ENCODE measurements at regions not wholly inside any gene's neighbourhood (a gene's known extent, or its start where the extent isn't known, plus 50 kb on each side); places are given as distances from the start of the nearest gene placed in this dataset.
"Not testable (repeated sequence)": the region's sequence is repeated elsewhere in the genome, so short reads cannot be mapped to it uniquely, and the experiment has no call there.

DNA sequence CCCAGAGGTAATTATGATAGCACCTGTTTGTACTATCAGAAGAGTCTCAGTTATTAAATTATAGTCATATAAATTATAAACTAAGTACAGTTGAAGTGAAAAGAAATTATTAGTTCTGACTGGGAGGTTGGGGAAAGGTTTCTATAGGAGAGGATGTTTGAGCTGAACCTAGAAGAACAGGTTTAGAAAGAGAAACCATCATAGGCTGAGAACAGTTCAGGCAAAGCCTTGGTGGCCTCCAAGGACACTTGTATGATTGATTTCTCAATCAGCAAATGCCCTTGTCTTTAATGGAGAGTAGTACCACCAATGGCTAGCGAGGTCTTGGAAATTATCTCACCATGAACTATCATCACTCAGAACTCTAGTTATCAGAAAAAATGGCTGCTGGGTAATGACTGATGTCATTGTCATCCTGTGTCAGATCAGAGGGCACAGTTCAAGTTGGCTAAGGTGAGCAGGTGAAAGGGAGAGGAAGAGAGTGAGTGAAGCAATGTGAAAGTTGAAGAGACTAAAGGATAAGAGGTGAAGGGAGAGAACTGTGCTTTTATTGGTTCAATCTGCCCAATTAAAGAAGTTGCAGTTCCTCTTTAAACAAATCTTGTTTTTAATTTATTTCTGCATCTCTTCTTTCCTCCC is 105.8 kb upstream of the NBPF8 start:
- not testable (repeated sequence) for TF ChIP-seq EZH2 (IDR thresholded peaks at IDR 0.05; ENCODE audit: borderline replicate concordance, low read depth, low read length, severe bottlenecking)
- TF ChIP-seq, protein P1, sequence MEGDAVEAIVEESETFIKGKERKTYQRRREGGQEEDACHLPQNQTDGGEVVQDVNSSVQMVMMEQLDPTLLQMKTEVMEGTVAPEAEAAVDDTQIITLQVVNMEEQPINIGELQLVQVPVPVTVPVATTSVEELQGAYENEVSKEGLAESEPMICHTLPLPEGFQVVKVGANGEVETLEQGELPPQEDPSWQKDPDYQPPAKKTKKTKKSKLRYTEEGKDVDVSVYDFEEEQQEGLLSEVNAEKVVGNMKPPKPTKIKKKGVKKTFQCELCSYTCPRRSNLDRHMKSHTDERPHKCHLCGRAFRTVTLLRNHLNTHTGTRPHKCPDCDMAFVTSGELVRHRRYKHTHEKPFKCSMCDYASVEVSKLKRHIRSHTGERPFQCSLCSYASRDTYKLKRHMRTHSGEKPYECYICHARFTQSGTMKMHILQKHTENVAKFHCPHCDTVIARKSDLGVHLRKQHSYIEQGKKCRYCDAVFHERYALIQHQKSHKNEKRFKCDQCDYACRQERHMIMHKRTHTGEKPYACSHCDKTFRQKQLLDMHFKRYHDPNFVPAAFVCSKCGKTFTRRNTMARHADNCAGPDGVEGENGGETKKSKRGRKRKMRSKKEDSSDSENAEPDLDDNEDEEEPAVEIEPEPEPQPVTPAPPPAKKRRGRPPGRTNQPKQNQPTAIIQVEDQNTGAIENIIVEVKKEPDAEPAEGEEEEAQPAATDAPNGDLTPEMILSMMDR (IDR thresholded peaks at IDR 0.05; ENCODE audit: borderline replicate concordance, extremely low read depth, low read length, poor library complexity, severe bottlenecking): not testable (repeated sequence)
